ENCODE measurements at regions not wholly inside any gene's neighbourhood (a gene's known extent, or its start where the extent isn't known, plus 50 kb on each side); places are given as distances from the start of the nearest gene placed in this dataset.

DNA sequence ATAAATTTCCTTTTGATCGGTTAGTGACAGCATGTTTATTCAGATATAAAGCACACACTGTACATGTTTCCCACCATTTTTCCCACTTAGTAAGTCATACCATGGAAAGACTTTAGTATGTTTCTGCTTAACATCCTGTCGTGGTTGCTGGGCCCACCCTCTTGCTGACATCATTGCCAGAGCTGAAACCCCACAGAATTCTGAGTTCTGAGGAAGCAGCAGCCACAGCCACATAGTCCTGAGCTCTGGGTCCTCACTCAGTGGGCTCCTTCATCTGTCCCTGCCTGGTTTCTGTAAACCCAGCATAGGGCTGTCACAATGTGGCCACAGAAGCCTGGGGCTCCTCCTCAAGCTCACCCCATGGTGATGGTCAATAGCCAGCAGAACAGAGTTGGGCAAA, 441.5 kb downstream of the ENC1 start:
- Histone ChIP-seq H3K4me3 (ENCODE audit: low read depth, low read length) (no peak overlapping the region), H3K27me3 (ENCODE audit: control insufficient read depth, insufficient read depth, low read length) (no peaks in the 10 kb centered on the region), H3K36me3 (ENCODE audit: control insufficient read depth, insufficient read depth, low read length) (no peaks in the 10 kb centered on the region)
- DNase-seq (ENCODE audit: low read depth), result no peak
- TF ChIP-seq, protein P1, sequence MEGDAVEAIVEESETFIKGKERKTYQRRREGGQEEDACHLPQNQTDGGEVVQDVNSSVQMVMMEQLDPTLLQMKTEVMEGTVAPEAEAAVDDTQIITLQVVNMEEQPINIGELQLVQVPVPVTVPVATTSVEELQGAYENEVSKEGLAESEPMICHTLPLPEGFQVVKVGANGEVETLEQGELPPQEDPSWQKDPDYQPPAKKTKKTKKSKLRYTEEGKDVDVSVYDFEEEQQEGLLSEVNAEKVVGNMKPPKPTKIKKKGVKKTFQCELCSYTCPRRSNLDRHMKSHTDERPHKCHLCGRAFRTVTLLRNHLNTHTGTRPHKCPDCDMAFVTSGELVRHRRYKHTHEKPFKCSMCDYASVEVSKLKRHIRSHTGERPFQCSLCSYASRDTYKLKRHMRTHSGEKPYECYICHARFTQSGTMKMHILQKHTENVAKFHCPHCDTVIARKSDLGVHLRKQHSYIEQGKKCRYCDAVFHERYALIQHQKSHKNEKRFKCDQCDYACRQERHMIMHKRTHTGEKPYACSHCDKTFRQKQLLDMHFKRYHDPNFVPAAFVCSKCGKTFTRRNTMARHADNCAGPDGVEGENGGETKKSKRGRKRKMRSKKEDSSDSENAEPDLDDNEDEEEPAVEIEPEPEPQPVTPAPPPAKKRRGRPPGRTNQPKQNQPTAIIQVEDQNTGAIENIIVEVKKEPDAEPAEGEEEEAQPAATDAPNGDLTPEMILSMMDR (IDR thresholded peaks at IDR 0.05; ENCODE audit: insufficient read depth, low read depth, low read length), result no peak
- ChIA-PET CTCF (interaction anchor here (0.8 kb wide), 2 partner anchors 10 to 32 kb away, joined by 3 read pairs; no protein-coding TSS in a partner anchor), POLR2A (interaction anchor here (0.6 kb wide), 1 partner anchor 244 kb away, joined by 3 read pairs; no protein-coding TSS in a partner anchor)

DNA sequence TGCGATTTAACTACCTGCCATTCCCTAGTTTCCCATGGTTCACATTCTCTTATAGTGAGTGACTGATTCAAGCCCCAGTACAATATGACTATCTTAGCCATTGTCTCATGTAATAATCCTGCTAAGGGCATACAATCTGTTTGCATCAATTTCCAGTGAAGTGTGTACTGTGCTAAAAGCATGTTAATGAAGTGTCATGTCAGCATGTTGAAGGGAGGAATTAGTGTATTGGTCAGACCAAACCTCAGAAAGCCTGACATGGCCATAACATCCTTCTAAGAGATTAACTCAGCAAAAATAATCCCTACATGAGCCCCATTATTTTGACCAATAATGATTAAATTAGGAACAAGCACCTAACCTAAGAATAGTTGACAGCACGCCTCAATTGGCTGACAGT, 442.4 kb downstream of the ENC1 start:
- TF ChIP-seq, protein P1 (IDR thresholded peaks at IDR 0.05; ENCODE audit: insufficient read depth, low read depth, low read length), result no peak
- H3K4me3 ChIP-seq (ENCODE audit: low read depth, low read length), result no peak overlapping the region
- no peaks in the 10 kb centered on the region for H3K27me3 ChIP-seq (ENCODE audit: control insufficient read depth, insufficient read depth, low read length)
- no peak for DNase-seq (ENCODE audit: low read depth)
- no peaks in the 10 kb centered on the region for H3K36me3 ChIP-seq (ENCODE audit: control insufficient read depth, insufficient read depth, low read length)
- ChIA-PET POLR2A (no interaction called here), CTCF (interaction anchor here (0.5 kb wide), 1 partner anchor 11 kb away, joined by 3 read pairs; no protein-coding TSS in a partner anchor)

DNA sequence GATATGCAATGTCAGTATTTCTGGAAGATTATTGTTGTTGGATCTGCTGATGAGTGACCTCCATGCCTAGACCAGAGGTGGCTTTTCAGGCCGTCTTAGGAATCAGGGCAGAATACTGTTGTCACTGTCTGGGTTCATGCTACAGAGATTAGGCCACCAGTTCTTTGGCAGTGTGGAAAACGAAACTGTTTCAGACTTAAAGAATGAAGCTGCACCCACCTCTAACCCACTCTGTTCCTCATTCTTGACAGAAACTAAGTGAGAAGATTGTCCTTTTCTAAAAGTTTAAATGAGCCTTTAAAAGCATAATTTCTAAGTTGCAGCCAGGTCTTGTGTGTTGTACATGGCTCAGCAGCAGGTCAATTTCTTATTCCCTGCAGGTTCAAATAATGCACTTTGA, 444.3 kb downstream of the ENC1 start:
- Histone ChIP-seq H3K4me3 (ENCODE audit: low read depth, low read length) (no peak overlapping the region), H3K27me3 (ENCODE audit: control insufficient read depth, insufficient read depth, low read length) (no peaks in the 10 kb centered on the region), H3K36me3 (ENCODE audit: control insufficient read depth, insufficient read depth, low read length) (no peaks in the 10 kb centered on the region)
- CTCF ChIA-PET, result no interaction called here
- TF ChIP-seq, protein P1 (IDR thresholded peaks at IDR 0.05; ENCODE audit: insufficient read depth, low read depth, low read length), result no peak
- no peak for DNase-seq (ENCODE audit: low read depth)
- POLR2A ChIA-PET, result no interaction called here

DNA sequence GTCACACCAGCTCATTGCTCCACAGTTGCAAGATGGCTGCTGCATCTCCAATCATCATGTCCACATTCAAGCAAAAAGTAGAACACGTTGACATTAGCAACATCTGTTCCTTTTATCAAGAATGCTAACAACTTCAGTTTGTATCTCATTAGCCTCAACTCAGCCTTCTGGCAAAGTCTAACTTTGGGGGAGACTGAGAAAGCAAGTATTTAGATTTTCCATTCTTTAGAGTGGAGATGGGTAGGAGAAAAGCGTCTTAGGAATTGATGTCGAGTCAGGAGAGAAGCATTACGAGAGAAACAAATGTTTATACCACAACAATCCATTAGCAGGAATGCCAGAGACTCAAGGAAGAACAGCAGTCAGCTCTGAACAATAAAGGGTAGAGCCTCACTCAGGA, 446.3 kb downstream of the ENC1 start:
- H3K4me3 ChIP-seq (ENCODE audit: low read depth, low read length), result no peak overlapping the region
- no peaks in the 10 kb centered on the region for H3K27me3 ChIP-seq (ENCODE audit: control insufficient read depth, insufficient read depth, low read length)
- TF ChIP-seq, protein P1 (IDR thresholded peaks at IDR 0.05; ENCODE audit: insufficient read depth, low read depth, low read length), result no peak
- no peak for DNase-seq (ENCODE audit: low read depth)
- no peaks in the 10 kb centered on the region for H3K36me3 ChIP-seq (ENCODE audit: control insufficient read depth, insufficient read depth, low read length)
- CTCF ChIA-PET, result interaction anchor here (0.9 kb wide), 1 partner anchor 12 kb away, joined by 3 read pairs; no protein-coding TSS in a partner anchor
- POLR2A ChIA-PET, result no interaction called here

DNA sequence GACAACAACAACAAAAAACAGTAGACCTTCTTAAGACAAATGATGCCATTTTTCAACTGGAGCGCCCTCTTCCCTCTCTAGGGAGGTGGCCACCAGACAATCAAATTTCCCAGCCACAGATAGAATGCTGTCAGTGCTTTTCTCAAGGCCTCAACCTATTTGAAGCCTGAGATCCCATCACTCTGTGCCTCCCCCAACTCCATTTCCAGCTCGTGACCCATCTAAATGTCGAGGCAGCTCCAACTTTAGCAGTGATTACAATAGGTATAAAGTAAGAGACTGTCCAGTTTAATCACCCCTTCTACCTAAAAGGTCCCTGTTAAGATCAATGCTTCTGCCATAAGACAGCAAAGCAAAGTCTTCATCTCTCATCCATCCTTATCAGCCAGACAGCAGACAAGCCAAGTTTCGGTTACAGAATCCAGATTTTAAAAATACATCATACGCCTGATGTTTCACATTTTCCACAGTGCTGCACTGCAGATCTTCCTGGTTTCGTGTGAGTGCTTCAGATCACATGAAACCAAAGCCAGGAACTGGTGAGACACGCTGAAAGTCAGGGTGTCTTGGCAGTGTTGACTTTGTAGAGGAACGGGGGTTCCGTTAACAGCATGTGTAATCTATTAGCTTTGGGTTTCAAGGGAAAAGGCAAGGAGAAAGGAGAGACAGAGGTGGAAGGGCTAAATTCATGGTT, 447.8 kb downstream of the ENC1 start:
- Histone ChIP-seq H3K36me3 (ENCODE audit: control insufficient read depth, insufficient read depth, low read length) (no peaks in the 10 kb centered on the region), H3K27me3 (ENCODE audit: control insufficient read depth, insufficient read depth, low read length) (no peaks in the 10 kb centered on the region), H3K4me3 (ENCODE audit: low read depth, low read length) (no peak overlapping the region)
- DNase-seq (ENCODE audit: low read depth), result no peak
- ChIA-PET POLR2A (no interaction called here), CTCF (no interaction called here)
- TF ChIP-seq, protein P1 (IDR thresholded peaks at IDR 0.05; ENCODE audit: insufficient read depth, low read depth, low read length), result no peak

Measured in BJ (cell line).